ENCODE measurements at regions not wholly inside any gene's neighbourhood (a gene's known extent, or its start where the extent isn't known, plus 50 kb on each side); places are given as distances from the start of the nearest gene placed in this dataset.

DNA sequence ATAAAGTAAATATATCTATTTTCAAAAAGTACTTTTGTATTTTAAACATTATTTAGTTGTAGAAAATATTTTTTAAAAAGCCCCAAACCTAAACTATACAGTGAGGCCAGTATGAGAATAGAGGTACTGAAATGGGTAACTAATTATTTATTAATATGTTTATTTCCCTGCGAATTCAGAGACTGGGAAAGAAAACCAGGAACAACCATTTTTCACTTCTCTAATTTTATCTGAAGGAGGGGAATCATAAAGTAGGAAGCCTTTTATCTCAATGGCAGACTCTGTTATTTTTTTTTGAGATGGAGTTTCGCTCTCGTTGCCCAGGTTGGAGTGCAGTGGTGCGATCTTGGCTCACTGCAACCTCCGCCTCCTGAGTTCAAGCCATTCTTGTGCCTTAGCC, 63.6 kb upstream of the TRAK1 start:
- H3K9me3 ChIP-seq (ENCODE audit: control insufficient read depth, insufficient read depth, low read depth, low read length) = no peaks in the 10 kb centered on the region
- peaks cover 3% of the 10 kb centered on the region; the same call in 1 of the 2 replicates for H3K4me1 ChIP-seq (ENCODE audit: control insufficient read depth, insufficient read depth, low read length)
- TF ChIP-seq, protein P1, sequence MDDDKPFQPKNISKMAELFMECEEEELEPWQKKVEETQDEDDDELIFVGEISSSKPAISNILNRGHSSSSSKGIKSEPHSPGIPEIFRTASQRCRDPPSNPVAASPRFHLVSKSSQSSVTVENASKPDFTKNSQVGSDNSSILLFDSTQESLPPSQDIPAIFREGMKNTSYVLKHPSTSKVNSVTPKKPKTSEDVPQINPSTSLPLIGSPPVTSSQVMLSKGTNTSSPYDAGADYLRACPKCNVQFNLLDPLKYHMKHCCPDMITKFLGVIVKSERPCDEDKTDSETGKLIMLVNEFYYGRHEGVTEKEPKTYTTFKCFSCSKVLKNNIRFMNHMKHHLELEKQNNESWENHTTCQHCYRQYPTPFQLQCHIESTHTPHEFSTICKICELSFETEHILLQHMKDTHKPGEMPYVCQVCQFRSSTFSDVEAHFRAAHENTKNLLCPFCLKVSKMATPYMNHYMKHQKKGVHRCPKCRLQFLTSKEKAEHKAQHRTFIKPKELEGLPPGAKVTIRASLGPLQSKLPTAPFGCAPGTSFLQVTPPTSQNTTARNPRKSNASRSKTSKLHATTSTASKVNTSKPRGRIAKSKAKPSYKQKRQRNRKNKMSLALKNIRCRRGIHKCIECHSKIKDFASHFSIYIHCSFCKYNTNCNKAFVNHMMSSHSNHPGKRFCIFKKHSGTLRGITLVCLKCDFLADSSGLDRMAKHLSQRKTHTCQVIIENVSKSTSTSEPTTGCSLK (tag by site-specific recombination; IDR thresholded peaks at IDR 0.05) = no peak
- TF ChIP-seq ZNF266 (tag by site-specific recombination; IDR thresholded peaks at IDR 0.05; ENCODE audit: low read depth) (no peak), ZNF660 (tag by site-specific recombination; IDR thresholded peaks at IDR 0.05) (no peak), ZNF76 (tag by site-specific recombination; IDR thresholded peaks at IDR 0.05; ENCODE audit: borderline replicate concordance, low read depth) (no peak), ZSCAN30 (tag by site-specific recombination; IDR thresholded peaks at IDR 0.05) (no peak), ZNF223 (tag by site-specific recombination; IDR thresholded peaks at IDR 0.05) (no peak), KLF7 (tag by site-specific recombination; IDR thresholded peaks at IDR 0.05; ENCODE audit: borderline replicate concordance) (no peak)
- TF ChIP-seq, protein P2, sequence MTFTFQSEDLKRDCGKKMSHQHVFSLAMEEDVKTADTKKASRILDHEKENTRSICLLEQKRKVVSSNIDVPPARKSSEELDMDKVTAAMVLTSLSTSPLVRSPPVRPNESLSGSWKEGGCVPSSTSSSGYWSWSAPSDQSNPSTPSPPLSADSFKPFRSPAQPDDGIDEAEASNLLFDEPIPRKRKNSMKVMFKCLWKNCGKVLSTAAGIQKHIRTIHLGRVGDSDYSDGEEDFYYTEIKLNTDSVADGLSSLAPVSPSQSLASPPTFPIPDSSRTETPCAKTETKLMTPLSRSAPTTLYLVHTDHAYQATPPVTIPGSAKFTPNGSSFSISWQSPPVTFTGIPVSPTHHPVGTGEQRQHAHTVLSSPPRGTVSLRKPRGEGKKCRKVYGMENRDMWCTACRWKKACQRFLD (tag by site-specific recombination; IDR thresholded peaks at IDR 0.05) = no peak
- TF ChIP-seq, protein P3, sequence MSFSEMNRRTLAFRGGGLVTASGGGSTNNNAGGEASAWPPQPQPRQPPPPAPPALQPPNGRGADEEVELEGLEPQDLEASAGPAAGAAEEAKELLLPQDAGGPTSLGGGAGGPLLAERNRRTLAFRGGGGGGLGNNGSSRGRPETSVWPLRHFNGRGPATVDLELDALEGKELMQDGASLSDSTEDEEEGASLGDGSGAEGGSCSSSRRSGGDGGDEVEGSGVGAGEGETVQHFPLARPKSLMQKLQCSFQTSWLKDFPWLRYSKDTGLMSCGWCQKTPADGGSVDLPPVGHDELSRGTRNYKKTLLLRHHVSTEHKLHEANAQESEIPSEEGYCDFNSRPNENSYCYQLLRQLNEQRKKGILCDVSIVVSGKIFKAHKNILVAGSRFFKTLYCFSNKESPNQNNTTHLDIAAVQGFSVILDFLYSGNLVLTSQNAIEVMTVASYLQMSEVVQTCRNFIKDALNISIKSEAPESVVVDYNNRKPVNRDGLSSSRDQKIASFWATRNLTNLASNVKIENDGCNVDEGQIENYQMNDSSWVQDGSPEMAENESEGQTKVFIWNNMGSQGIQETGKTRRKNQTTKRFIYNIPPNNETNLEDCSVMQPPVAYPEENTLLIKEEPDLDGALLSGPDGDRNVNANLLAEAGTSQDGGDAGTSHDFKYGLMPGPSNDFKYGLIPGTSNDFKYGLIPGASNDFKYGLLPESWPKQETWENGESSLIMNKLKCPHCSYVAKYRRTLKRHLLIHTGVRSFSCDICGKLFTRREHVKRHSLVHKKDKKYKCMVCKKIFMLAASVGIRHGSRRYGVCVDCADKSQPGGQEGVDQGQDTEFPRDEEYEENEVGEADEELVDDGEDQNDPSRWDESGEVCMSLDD (tag by site-specific recombination; IDR thresholded peaks at IDR 0.05) = no peak
- TF ChIP-seq, protein P4, sequence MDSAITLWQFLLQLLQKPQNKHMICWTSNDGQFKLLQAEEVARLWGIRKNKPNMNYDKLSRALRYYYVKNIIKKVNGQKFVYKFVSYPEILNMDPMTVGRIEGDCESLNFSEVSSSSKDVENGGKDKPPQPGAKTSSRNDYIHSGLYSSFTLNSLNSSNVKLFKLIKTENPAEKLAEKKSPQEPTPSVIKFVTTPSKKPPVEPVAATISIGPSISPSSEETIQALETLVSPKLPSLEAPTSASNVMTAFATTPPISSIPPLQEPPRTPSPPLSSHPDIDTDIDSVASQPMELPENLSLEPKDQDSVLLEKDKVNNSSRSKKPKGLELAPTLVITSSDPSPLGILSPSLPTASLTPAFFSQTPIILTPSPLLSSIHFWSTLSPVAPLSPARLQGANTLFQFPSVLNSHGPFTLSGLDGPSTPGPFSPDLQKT (IDR thresholded peaks at IDR 0.05; ENCODE audit: borderline replicate concordance, low read depth, low read length) = no peak
- ChIA-PET CTCF (no interaction called here), POLR2A (no interaction called here)
- no peak overlapping the region for H3K27ac ChIP-seq (ENCODE audit: extremely low read depth, low read depth, low read length)
- no peaks in the 10 kb centered on the region for H3K36me3 ChIP-seq (ENCODE audit: control insufficient read depth in 2 of 2, insufficient read depth in 1 of 2, low read length in 2 of 2)
- H3K4me3 ChIP-seq (ENCODE audit: low read depth, low read length) = no peak overlapping the region

DNA sequence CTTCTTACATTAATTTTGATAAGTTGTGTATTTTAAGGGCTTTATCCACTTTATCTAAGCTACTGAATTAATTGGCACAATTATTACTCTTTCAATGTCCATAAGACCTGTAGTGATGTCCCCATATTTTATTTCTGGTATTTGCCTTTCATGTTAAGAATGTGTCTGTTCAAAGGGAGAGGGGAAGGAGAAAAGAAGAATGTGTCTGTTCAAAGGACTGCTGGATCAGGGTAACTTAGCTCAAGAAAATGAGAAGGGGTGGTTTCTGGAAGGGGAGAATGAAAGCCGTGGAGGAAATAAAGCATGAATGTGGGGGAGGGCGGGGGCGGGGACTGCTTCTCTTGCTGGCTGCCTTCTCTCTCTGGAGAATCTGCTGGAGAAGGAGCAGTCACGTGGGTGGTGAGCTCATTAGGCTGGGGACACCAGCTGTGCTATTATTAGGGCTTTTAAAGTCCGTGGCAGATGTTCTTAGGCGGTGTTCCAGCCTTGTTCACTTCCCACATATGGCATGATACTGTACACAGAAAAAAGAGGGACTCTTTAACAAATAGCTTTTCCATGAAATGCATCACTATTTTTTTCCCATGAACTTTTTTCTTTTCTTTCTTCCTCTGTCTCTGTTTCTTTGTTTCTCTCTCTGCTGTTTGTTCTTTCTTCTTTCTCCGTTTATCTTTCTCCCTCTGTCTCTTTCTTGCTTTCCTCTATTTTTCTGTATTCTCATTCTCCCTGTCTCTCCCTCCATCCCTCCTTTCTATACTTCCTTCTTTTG, 63.7 kb upstream of the ULK4 start:
- Histone ChIP-seq H3K4me3 (ENCODE audit: low read depth, low read length) (no peak overlapping the region), H3K9me3 (ENCODE audit: control insufficient read depth, insufficient read depth, low read depth, low read length) (no peaks in the 10 kb centered on the region), H3K36me3 (ENCODE audit: control insufficient read depth in 2 of 2, insufficient read depth in 1 of 2, low read length in 2 of 2) (no peaks in the 10 kb centered on the region), H3K27ac (ENCODE audit: extremely low read depth, low read depth, low read length) (no peak overlapping the region), H3K4me1 (ENCODE audit: control insufficient read depth, insufficient read depth, low read length) (no peaks in the 10 kb centered on the region; the same call in 1 of the 2 replicates)
- POLR2A ChIA-PET = no interaction called here
- CTCF ChIA-PET = interaction anchor here (1.2 kb wide), 1 partner anchor 166 kb away, joined by 3 read pairs; no protein-coding TSS in a partner anchor
- TF ChIP-seq, protein P5, sequence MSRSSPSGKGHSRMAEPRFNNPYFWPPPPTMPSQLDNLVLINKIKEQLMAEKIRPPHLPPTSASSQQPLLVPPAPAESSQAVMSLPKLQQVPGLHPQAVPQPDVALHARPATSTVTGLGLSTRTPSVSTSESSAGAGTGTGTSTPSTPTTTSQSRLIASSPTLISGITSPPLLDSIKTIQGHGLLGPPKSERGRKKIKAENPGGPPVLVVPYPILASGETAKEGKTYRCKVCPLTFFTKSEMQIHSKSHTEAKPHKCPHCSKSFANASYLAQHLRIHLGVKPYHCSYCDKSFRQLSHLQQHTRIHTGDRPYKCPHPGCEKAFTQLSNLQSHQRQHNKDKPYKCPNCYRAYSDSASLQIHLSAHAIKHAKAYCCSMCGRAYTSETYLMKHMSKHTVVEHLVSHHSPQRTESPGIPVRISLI (tag by site-specific recombination; IDR thresholded peaks at IDR 0.05) = peak; percentile 26; the same call in 1 of the 2 replicates
- TF ChIP-seq ZNF654 (tag by site-specific recombination; IDR thresholded peaks at IDR 0.05; ENCODE audit: low read depth) = no peak
- TF ChIP-seq, protein P3 (tag by site-specific recombination; IDR thresholded peaks at IDR 0.05) = no peak
- TF ChIP-seq EGR2 (tag by site-specific recombination; IDR thresholded peaks at IDR 0.05; ENCODE audit: low read depth) = peak; percentile 83
- TF ChIP-seq ZNF366 (tag by site-specific recombination; conservative IDR thresholded peaks at IDR 0.05) = peak; percentile 56; the same call in 1 of the 2 replicates
- TF ChIP-seq ZNF677 (tag by site-specific recombination; IDR thresholded peaks at IDR 0.05) = 0 out of 2 replicates have a peak, but pooled peaks have one; percentile 43
- TF ChIP-seq ZFHX2 (tag by site-specific recombination; conservative IDR thresholded peaks at IDR 0.05) = peak; percentile 86
- TF ChIP-seq PRDM1 (tag by site-specific recombination; IDR thresholded peaks at IDR 0.05) = peak; percentile 27; the same call in 1 of the 2 replicates
- TF ChIP-seq ZNF830 (tag by site-specific recombination; IDR thresholded peaks at IDR 0.05; ENCODE audit: low read depth) = no peak
- TF ChIP-seq ZNF394 (tag by site-specific recombination; IDR thresholded peaks at IDR 0.05; ENCODE audit: borderline replicate concordance) = peak; percentile 24; the same call in 1 of the 2 replicates

All from HEK293 (cell line).